ENCODE measurements at regions not wholly inside any gene's neighbourhood (a gene's known extent, or its start where the extent isn't known, plus 50 kb on each side); places are given as distances from the start of the nearest gene placed in this dataset.

DNA sequence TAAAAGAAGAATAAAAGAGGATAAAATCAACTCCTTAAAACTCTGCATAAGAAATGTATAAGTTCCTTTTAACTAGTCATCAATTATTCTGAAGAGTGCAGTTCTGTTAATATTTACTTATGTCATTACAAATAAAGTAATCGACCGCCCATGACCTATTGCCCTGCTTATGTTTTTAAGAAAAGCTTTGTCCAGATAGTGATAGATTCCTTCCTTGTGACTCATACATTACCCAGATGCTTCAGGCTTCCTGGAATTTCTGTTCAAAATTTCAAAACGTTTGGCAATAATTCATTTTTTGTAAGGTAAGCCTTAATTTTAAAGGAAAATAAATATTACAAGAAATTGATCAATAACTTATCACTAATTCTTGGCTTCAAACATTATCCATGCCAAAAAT is 918.2 kb upstream of the ADGRL2 start:
- TF ChIP-seq, protein P1, sequence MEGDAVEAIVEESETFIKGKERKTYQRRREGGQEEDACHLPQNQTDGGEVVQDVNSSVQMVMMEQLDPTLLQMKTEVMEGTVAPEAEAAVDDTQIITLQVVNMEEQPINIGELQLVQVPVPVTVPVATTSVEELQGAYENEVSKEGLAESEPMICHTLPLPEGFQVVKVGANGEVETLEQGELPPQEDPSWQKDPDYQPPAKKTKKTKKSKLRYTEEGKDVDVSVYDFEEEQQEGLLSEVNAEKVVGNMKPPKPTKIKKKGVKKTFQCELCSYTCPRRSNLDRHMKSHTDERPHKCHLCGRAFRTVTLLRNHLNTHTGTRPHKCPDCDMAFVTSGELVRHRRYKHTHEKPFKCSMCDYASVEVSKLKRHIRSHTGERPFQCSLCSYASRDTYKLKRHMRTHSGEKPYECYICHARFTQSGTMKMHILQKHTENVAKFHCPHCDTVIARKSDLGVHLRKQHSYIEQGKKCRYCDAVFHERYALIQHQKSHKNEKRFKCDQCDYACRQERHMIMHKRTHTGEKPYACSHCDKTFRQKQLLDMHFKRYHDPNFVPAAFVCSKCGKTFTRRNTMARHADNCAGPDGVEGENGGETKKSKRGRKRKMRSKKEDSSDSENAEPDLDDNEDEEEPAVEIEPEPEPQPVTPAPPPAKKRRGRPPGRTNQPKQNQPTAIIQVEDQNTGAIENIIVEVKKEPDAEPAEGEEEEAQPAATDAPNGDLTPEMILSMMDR (IDR thresholded peaks at IDR 0.05): no peak
- H3K36me3 ChIP-seq (ENCODE audit: insufficient read depth, low read length): no peaks in the 10 kb centered on the region
- H3K27me3 Mint-ChIP-seq: no peaks in the 10 kb centered on the region
- ATAC-seq (ENCODE audit: poor library complexity): no peak
- no peak for DNase-seq
- no peak overlapping the region for H3K27ac ChIP-seq (ENCODE audit: low read depth in 1 of 2, low read length in 2 of 2)
- peaks cover 2% of the 10 kb centered on the region for H3K9me3 Mint-ChIP-seq
- POLR2A ChIA-PET: no interaction called here
- no peak overlapping the region for H3K27ac Mint-ChIP-seq
- no peaks in the 10 kb centered on the region for H3K36me3 Mint-ChIP-seq (ENCODE audit: low read depth)
- no peak overlapping the region for H3K4me3 ChIP-seq (ENCODE audit: low read length)
- H3K4me3 Mint-ChIP-seq: no peak overlapping the region
- H3K4me1 ChIP-seq (ENCODE audit: insufficient read depth, low read length): no peaks in the 10 kb centered on the region
- H3K4me1 Mint-ChIP-seq (ENCODE audit: low read depth): no peaks in the 10 kb centered on the region
- H3K27me3 ChIP-seq (ENCODE audit: control insufficient read depth in 1 of 2, insufficient read depth in 2 of 2, low read length in 2 of 2): no peaks in the 10 kb centered on the region
- intact Hi-C loops (cut with DNase I, micrococcal nuclease): no loop called here
- CTCF ChIA-PET: no interaction called here
- peaks cover 0 to 4% of the 10 kb centered on the region in 2 experiments for H3K9me3 ChIP-seq (ENCODE audit: control insufficient read depth in 1 of 2, insufficient read depth in 1 of 2, low read length in 2 of 2)

DNA sequence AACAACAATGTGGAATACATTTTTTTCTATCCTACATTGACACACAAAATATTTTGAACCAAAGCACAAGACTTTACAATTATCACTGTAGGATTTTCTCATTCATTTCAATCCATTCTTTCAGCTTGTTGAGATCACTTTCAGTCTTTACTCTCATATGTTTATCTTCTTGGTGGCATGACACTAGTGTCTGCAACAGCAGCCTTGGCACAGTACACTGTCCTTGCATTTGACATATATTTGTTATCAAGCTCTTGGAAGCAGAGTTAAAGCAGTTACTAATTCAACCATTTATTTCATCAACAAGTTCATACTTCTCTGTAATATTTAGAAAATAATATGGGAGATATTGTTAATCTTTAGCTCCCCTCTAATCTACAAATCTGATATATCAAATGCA is 922.4 kb upstream of the ADGRL2 start:
- Mint-ChIP-seq H3K36me3 (ENCODE audit: low read depth) (no peaks in the 10 kb centered on the region), H3K4me1 (ENCODE audit: low read depth) (no peaks in the 10 kb centered on the region), H3K9me3 (no peaks in the 10 kb centered on the region), H3K4me3 (no peak overlapping the region), H3K27ac (no peak overlapping the region), H3K27me3 (no peaks in the 10 kb centered on the region)
- DNase-seq (no peak), ATAC-seq (ENCODE audit: poor library complexity) (no peak)
- CTCF ChIA-PET: no interaction called here
- Histone ChIP-seq H3K4me3 (ENCODE audit: low read length) (no peak overlapping the region), H3K36me3 (ENCODE audit: insufficient read depth, low read length) (no peaks in the 10 kb centered on the region), H3K9me3 (ENCODE audit: control insufficient read depth in 1 of 2, insufficient read depth in 1 of 2, low read length in 2 of 2) (peaks cover 0 to 4% of the 10 kb centered on the region in 2 experiments), H3K27ac (ENCODE audit: low read depth in 1 of 2, low read length in 2 of 2) (no peak overlapping the region), H3K4me1 (ENCODE audit: insufficient read depth, low read length) (no peaks in the 10 kb centered on the region), H3K27me3 (ENCODE audit: control insufficient read depth in 1 of 2, insufficient read depth in 2 of 2, low read length in 2 of 2) (no peaks in the 10 kb centered on the region)
- intact Hi-C loops (cut with DNase I, micrococcal nuclease): no loop called here
- TF ChIP-seq, protein P1 (IDR thresholded peaks at IDR 0.05): no peak
- POLR2A ChIA-PET: no interaction called here

DNA sequence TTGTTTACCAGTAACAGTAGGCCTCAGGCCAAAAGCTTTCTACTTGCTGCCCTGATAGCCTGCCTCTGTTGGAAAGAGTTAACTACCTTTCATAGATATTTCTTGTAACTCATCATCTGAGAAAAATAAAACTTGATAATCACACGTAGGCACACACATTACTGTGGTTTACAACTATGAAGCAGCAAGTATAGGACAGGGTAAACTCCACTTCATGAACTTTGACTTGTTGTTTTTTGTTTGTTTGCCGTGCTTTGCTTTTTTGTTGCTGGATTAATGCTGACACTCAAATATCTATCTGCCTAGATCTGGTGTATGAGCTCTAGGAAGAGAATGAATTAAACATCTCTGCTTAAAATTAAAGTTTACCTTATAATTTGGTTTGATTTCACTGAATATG is 924.7 kb upstream of the ADGRL2 start:
- CTCF ChIA-PET: no interaction called here
- intact Hi-C loops (cut with DNase I, micrococcal nuclease): no loop called here

More for the DNA sequence above, 924.7 kb upstream of the ADGRL2 start:
- H3K4me3 Mint-ChIP-seq: no peak overlapping the region
- TF ChIP-seq, protein P1 (IDR thresholded peaks at IDR 0.05): no peak
- H3K4me1 Mint-ChIP-seq (ENCODE audit: low read depth): no peaks in the 10 kb centered on the region
- no peaks in the 10 kb centered on the region for H3K36me3 Mint-ChIP-seq (ENCODE audit: low read depth)
- H3K27ac ChIP-seq (ENCODE audit: low read depth in 1 of 2, low read length in 2 of 2): no peak overlapping the region
- H3K27me3 ChIP-seq (ENCODE audit: control insufficient read depth in 1 of 2, insufficient read depth in 2 of 2, low read length in 2 of 2): no peaks in the 10 kb centered on the region
- POLR2A ChIA-PET: no interaction called here
- H3K36me3 ChIP-seq (ENCODE audit: insufficient read depth, low read length): no peaks in the 10 kb centered on the region
- no peak overlapping the region for H3K4me3 ChIP-seq (ENCODE audit: low read length)
- peaks cover 0 to 4% of the 10 kb centered on the region in 2 experiments for H3K9me3 ChIP-seq (ENCODE audit: control insufficient read depth in 1 of 2, insufficient read depth in 1 of 2, low read length in 2 of 2)
- no peaks in the 10 kb centered on the region for H3K9me3 Mint-ChIP-seq
- H3K4me1 ChIP-seq (ENCODE audit: insufficient read depth, low read length): no peaks in the 10 kb centered on the region
- ATAC-seq (ENCODE audit: poor library complexity) (no peak), DNase-seq (no peak)
- no peaks in the 10 kb centered on the region for H3K27me3 Mint-ChIP-seq
- H3K27ac Mint-ChIP-seq: no peak overlapping the region
